RCC 7860 (cell line): ENCODE measurements at regions not wholly inside any gene's neighbourhood (a gene's known extent, or its start where the extent isn't known, plus 50 kb on each side); places are given as distances from the start of the nearest gene placed in this dataset.
"Not testable (repeated sequence)": the region's sequence is repeated elsewhere in the genome, so short reads cannot be mapped to it uniquely, and the experiment has no call there.

ENCODE experiments used
- DNase-seq: peaks from one replicate; pipeline ENCODE4 v3.0.0-alpha.2; 2015; ENCODE audit warnings: low spot score
- FAIRE-seq: peaks from 2 replicates; lab custom pipeline; 2012; peaks lifted over from hg19 to GRCh38; lab: Jason Lieb, UNC

DNA sequence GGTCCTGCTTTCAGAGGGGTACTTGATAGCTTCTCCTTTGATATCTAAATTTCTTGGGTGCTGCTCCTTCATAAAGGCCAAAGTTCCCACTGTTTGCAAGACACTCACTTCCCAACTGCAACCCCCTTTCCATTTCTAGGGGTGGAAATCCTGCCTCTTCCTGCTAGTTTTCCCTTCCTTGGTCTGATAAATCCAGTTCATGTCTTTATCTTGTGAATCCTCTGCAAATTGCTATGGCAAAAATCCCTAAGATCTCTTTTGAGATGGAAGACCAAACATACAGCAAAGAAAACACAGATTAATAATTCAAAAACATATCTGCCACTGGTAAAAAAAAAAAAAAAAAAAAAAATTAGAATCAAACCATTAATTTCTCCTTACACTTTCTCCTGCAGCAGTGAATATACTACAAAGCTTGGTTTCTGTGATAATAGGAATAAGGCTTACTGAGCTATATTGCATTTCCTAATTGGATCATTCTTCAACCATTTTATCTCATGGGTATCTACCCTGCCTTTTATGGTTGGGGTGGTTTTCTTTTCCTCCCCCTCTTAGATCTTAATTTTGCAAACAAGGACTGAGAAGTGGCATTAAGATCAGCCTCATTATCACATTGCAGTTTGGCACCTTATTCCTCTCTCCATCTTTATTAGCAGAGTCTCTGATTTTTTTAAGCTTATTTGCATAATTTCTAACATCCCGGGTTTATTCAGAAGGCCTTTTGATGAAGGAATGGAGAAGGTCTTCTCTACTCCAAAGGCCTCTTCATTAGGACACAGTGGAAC lies 439.1 kb downstream of the XYLT1 start:
- DNase-seq (no peak), FAIRE-seq (no peak)

GRCh38 chr16:17032332-17032731 lies 438.4 kb downstream of the XYLT1 start:
- FAIRE-seq (no peak), DNase-seq (no peak)

DNA sequence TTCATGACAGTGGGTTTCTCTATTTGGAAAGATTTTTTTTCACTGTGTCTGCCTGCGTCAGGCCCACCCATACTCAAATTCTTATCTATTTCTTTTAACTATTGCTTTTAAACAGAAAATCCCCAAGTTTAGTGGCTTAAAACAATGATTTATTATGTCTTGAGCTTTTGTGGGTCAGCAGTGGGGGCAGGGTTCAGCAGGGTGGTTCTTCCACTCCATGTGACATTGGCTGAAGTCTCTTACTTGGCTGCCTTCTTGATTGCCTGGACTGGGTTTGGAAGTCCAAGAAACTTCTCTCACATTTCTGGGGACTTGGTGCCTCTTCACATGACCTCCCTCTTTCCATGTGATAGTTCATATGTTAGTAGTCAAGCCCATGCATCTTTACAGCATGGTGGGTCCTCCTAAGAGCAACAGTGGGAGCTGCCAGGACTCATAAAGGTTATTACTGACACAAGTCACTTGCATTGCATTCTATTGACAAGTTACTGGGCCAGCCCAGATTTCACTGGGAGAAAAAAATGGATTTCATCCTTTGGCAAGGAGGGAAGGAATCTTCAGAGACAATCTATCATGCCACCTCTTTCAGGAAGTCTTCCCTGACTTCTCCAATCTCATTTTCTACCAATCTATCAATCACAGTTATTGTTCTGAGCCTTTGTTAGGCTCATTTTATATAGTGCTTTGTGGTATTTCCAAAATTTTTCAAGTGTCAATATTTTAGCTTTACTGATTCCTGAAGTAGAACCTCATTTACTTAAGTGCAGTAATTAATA lies 436.1 kb downstream of the XYLT1 start:
- no peak for DNase-seq
- no peak for FAIRE-seq

DNA sequence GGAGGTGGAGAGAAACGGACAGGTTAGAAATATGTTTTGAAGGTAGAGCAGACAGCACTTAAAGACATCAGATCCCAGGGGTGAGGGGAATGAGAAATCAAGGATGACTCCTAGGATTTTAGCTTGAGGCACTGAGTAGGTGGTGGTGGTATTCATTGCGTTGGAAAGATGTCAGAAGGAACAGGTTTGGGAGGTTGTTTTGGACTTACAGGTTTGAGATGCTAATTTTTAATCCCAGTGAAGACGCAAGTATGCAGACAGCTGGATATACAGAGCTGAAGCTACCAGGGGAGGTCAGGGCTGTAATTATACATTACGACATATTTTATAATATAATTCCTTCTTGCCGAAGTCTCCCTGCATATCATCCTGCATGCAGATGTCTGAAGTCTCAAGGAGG lies 433.3 kb downstream of the XYLT1 start:
- DNase-seq (no peak), FAIRE-seq (no peak)

DNA sequence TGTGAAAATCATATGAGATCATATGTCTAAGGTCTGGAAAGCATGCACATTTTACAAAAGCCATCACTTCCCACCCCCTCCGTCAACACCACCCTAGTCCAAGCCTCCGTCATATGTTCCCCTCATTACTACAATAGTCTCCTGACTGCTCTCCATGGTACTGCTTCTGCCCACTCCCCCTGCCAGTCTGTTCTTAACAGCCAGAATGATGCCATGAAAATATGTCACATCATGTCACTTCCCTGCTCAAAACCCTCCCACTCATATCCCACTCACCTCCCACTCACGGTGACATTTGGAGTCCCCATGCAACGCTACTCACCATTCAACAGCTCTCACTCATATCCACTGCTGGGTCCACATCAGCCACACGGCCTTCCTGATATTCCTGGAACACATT lies 432.3 kb downstream of the XYLT1 start:
- FAIRE-seq = no peak

GRCh38 chr16:17049109-17049508 lies 421.7 kb downstream of the XYLT1 start:
- FAIRE-seq = not testable (repeated sequence)

More for the DNA sequence above, 432.3 kb downstream of the XYLT1 start:
- no peak for DNase-seq

GRCh38 chr16:17050468-17050867 lies 420.3 kb downstream of the XYLT1 start:
- FAIRE-seq = no peak
- DNase-seq = no peak

More at GRCh38 chr16:17049109-17049508, 421.7 kb downstream of the XYLT1 start:
- not testable (repeated sequence) for DNase-seq
